Sciatic nerve (tissue), 2 donors: ENCODE measurements at regions not wholly inside any gene's neighbourhood (a gene's known extent, or its start where the extent isn't known, plus 50 kb on each side); places are given as distances from the start of the nearest gene placed in this dataset.

ENCODE experiments used
- ATAC-seq: fragments of 200-7000 bp; cut with Tn5 transposase; one replicate; pipeline ENCODE4 v1.9.1; 2020; ENCODE audit warnings: mild to moderate bottlenecking, moderate library complexity
- DNase-seq: peaks from one replicate; pipeline ENCODE4 v3.0.0-alpha.2; 2020; ENCODE audit warnings: low spot score
- intact Hi-C: fragments of 100-400 bp; cut with DNase I; formaldehyde crosslinking; loops from one replicate; pipeline ENCODE4 v1.14.2; 2022
- donor health status: DM: no; HTN: no; CAD: no.
- donor health status: DM: no; HTN: no; CAD: no.

GRCh38 chr1:217322834-217323233 lies 308.1 kb downstream of the GPATCH2 start:
- no peak for DNase-seq
- intact Hi-C loops: no loop called here
- ATAC-seq: no peak

GRCh38 chr1:217315346-217315745 lies 315.5 kb downstream of the GPATCH2 start:
- intact Hi-C loops: no loop called here
- DNase-seq: no peak
- ATAC-seq: no peak

- ATAC-seq (no peak), DNase-seq (no peak)
- intact Hi-C loops: no loop called here
Observed at GRCh38 chr1:217313096-217313495, 317.8 kb downstream of the GPATCH2 start.

GRCh38 chr1:217311766-217312165 lies 319.1 kb downstream of the GPATCH2 start:
- intact Hi-C loops: no loop called here
- ATAC-seq (no peak), DNase-seq (no peak)

GRCh38 chr1:217311269-217311668 lies 319.6 kb downstream of the GPATCH2 start:
- intact Hi-C loops: no loop called here
- ATAC-seq: no peak

GRCh38 chr1:217281332-217281731 lies 349.6 kb downstream of the GPATCH2 start:
- DNase-seq (no peak), ATAC-seq (no peak)
- intact Hi-C loops: loop anchor here (10.0 kb wide), 1 partner anchor 1417 kb away; no protein-coding TSS in a partner anchor

More at GRCh38 chr1:217311269-217311668, 319.6 kb downstream of the GPATCH2 start:
- DNase-seq: no peak

- DNase-seq (no peak), ATAC-seq (no peak)
- intact Hi-C loops: no loop called here
Observed at GRCh38 chr1:217275655-217276398, 355.1 kb downstream of the GPATCH2 start.

- intact Hi-C loops: no loop called here
- DNase-seq (no peak), ATAC-seq (no peak)
Observed at GRCh38 chr1:217274927-217275654, 355.8 kb downstream of the GPATCH2 start.

GRCh38 chr1:217274416-217274815 lies 356.5 kb downstream of the GPATCH2 start:
- intact Hi-C loops: no loop called here
- no peak for ATAC-seq
- DNase-seq: no peak

GRCh38 chr1:217273866-217274265 lies 357.0 kb downstream of the GPATCH2 start:
- intact Hi-C loops: no loop called here
- ATAC-seq: no peak
- no peak for DNase-seq

- intact Hi-C loops: no loop called here
- no peak for ATAC-seq
Observed at GRCh38 chr1:217272385-217272784, 358.5 kb downstream of the GPATCH2 start.

GRCh38 chr1:217270101-217270500 lies 360.8 kb downstream of the GPATCH2 start:
- no peak for DNase-seq
- intact Hi-C loops: no loop called here
- no peak for ATAC-seq

More at GRCh38 chr1:217272385-217272784, 358.5 kb downstream of the GPATCH2 start:
- no peak for DNase-seq

- intact Hi-C loops: no loop called here
- DNase-seq (no peak), ATAC-seq (no peak)
Observed at GRCh38 chr1:217268058-217268457, 362.8 kb downstream of the GPATCH2 start.

- intact Hi-C loops: no loop called here
- DNase-seq (no peak), ATAC-seq (no peak)
Observed at GRCh38 chr1:217261636-217262035, 369.3 kb downstream of the GPATCH2 start.

- no peak for ATAC-seq
- intact Hi-C loops: no loop called here
Observed at GRCh38 chr1:217260676-217261075, 370.2 kb downstream of the GPATCH2 start.

GRCh38 chr1:217253985-217254384 lies 376.9 kb downstream of the GPATCH2 start:
- intact Hi-C loops: no loop called here
- no peak for DNase-seq
- ATAC-seq: no peak

More at GRCh38 chr1:217260676-217261075, 370.2 kb downstream of the GPATCH2 start:
- no peak for DNase-seq

- intact Hi-C loops: no loop called here
- ATAC-seq: no peak
- DNase-seq: no peak
Observed at GRCh38 chr1:217253351-217253750, 377.5 kb downstream of the GPATCH2 start.

- no peak for DNase-seq
- intact Hi-C loops: no loop called here
- no peak for ATAC-seq
Observed at GRCh38 chr1:217251121-217251520, 379.8 kb downstream of the GPATCH2 start.

- intact Hi-C loops: no loop called here
- DNase-seq (no peak), ATAC-seq (no peak)
Observed at GRCh38 chr1:217249857-217250256, 381.0 kb downstream of the GPATCH2 start.

- peak; percentile 60 for ATAC-seq
- DNase-seq: no peak
- intact Hi-C loops: no loop called here
Observed at GRCh38 chr1:217244971-217245370, 385.9 kb downstream of the GPATCH2 start.
